HEK293 (cell line): ENCODE measurements at regions not wholly inside any gene's neighbourhood (a gene's known extent, or its start where the extent isn't known, plus 50 kb on each side); places are given as distances from the start of the nearest gene placed in this dataset.

ENCODE experiments used
- CTCF ChIP-seq: fragments of 450-650 bp; formaldehyde crosslinking; IDR thresholded peaks from 2 replicates; pipeline ENCODE4 v1.5.1; 2016; ENCODE audit warnings: missing biosample characterization, missing genetic modification characterization
- EGR2 ChIP-seq: fragments of 450-650 bp; formaldehyde crosslinking; IDR thresholded peaks from 2 replicates; pipeline ENCODE4 v1.5.1; 2016; ENCODE audit warnings: low read depth, missing biosample characterization, missing genetic modification characterization
- GLIS1 ChIP-seq: fragments of 450-650 bp; formaldehyde crosslinking; IDR thresholded peaks from 2 replicates; pipeline ENCODE4 v1.5.1; 2016; ENCODE audit warnings: missing biosample characterization, missing genetic modification characterization
- HIC1 ChIP-seq: fragments of 450-650 bp; formaldehyde crosslinking; IDR thresholded peaks from 2 replicates; pipeline ENCODE4 v1.5.1; 2016; ENCODE audit warnings: missing biosample characterization, missing genetic modification characterization
- PRDM4 ChIP-seq: fragments of 450-650 bp; formaldehyde crosslinking; IDR thresholded peaks from 2 replicates; pipeline ENCODE4 v1.5.1; 2017; ENCODE audit warnings: missing biosample characterization, missing genetic modification characterization
- REST ChIP-seq: fragments of 450-650 bp; formaldehyde crosslinking; IDR thresholded peaks from 2 replicates; pipeline ENCODE4 v1.5.1; 2016; ENCODE audit warnings: missing biosample characterization, missing genetic modification characterization
- ZBTB17 ChIP-seq: fragments of 450-650 bp; formaldehyde crosslinking; IDR thresholded peaks from 2 replicates; pipeline ENCODE4 v1.5.1; 2016; ENCODE audit warnings: missing biosample characterization, missing genetic modification characterization
- ZNF10 ChIP-seq: fragments of 450-650 bp; formaldehyde crosslinking; IDR thresholded peaks from 2 replicates; pipeline ENCODE4 v1.5.1; 2017; ENCODE audit warnings: missing biosample characterization, missing genetic modification characterization
- ZNF175 ChIP-seq: fragments of 450-650 bp; formaldehyde crosslinking; IDR thresholded peaks from 2 replicates; pipeline ENCODE4 v1.5.1; 2016; ENCODE audit warnings: missing biosample characterization, missing genetic modification characterization
- ZNF184 ChIP-seq: fragments of 450-650 bp; IDR thresholded peaks from 2 replicates; pipeline ENCODE4 v1.5.1; 2018; ENCODE audit warnings: missing biosample characterization, mild to moderate bottlenecking, missing genetic modification characterization
- ZNF211 ChIP-seq: fragments of 450-650 bp; formaldehyde crosslinking; IDR thresholded peaks from 2 replicates; pipeline ENCODE4 v1.5.1; 2016; ENCODE audit warnings: low read depth, missing biosample characterization, missing genetic modification characterization
- ZNF350 ChIP-seq: fragments of 450-650 bp; formaldehyde crosslinking; IDR thresholded peaks from 2 replicates; pipeline ENCODE4 v1.5.0; 2017; ENCODE audit warnings: missing biosample characterization, mild to moderate bottlenecking, missing genetic modification characterization
- ZNF701 ChIP-seq: fragments of 450-650 bp; formaldehyde crosslinking; IDR thresholded peaks from 2 replicates; pipeline ENCODE4 v1.5.1; 2016; ENCODE audit warnings: missing biosample characterization, missing genetic modification characterization
- ZSCAN18 ChIP-seq: fragments of 450-650 bp; formaldehyde crosslinking; IDR thresholded peaks from 2 replicates; pipeline ENCODE4 v1.5.1; 2016; ENCODE audit warnings: missing biosample characterization, missing genetic modification characterization

- TF ChIP-seq CTCF (tag by site-specific recombination): no peak
- TF ChIP-seq PRDM4 (tag by site-specific recombination): no peak
- TF ChIP-seq ZNF701 (tag by site-specific recombination): no peak
- TF ChIP-seq GLIS1 (tag by site-specific recombination): no peak
- no peak for TF ChIP-seq ZNF211
- no peak for TF ChIP-seq ZNF175 (tag by site-specific recombination)
- TF ChIP-seq EGR2 (tag by site-specific recombination): no peak
- TF ChIP-seq ZNF10: no peak
- no peak for TF ChIP-seq REST (tag by site-specific recombination)
- TF ChIP-seq ZNF184: no peak
- no peak for TF ChIP-seq ZNF350
- TF ChIP-seq ZSCAN18 (tag by site-specific recombination): no peak
- no peak for TF ChIP-seq ZBTB17 (tag by site-specific recombination)
- TF ChIP-seq HIC1 (tag by site-specific recombination): no peak
Measured at GRCh38 chr1:4273747-4274146, 373.7 kb upstream of the C1orf174 start.
